SK-N-SH treated with all-trans-retinoic acid at 6 μM for 48 hours (cell line): ENCODE measurements at regions not wholly inside any gene's neighbourhood (a gene's known extent, or its start where the extent isn't known, plus 50 kb on each side); places are given as distances from the start of the nearest gene placed in this dataset.

Experiments
- ARNTL ChIP-seq: fragments of 450-650 bp; formaldehyde crosslinking; IDR thresholded peaks from 2 replicates; pipeline ENCODE4 v1.5.0; 2020; ENCODE audit warnings: low read depth, mild to moderate bottlenecking, moderate library complexity, borderline replicate concordance
- CSDC2 ChIP-seq: fragments of 250-450 bp; sonication (Bioruptor Pico); IDR thresholded peaks from 2 replicates; pipeline ENCODE4 v1.5.0; 2020; ENCODE audit warnings: mild to moderate bottlenecking, moderate library complexity
- GLIS3 ChIP-seq: fragments of 250-450 bp; sonication (Bioruptor Pico); IDR thresholded peaks from 2 replicates; pipeline ENCODE4 v1.5.0; 2020; ENCODE audit warnings: mild to moderate bottlenecking, moderate library complexity
- RARB ChIP-seq: fragments of 250-450 bp; sonication (Bioruptor Pico); IDR thresholded peaks from 2 replicates; pipeline ENCODE4 v1.8.0; 2021; ENCODE audit warnings: mild to moderate bottlenecking, moderate library complexity
- TOX ChIP-seq: fragments of 250-450 bp; sonication (Bioruptor Pico); IDR thresholded peaks from 2 replicates; pipeline ENCODE4 v1.8.0; 2021; ENCODE audit warnings: mild to moderate bottlenecking, moderate library complexity, borderline replicate concordance
- TSHZ2 ChIP-seq: fragments of 250-450 bp; sonication (Bioruptor Pico); IDR thresholded peaks from 2 replicates; pipeline ENCODE4 v1.5.0; 2020; ENCODE audit warnings: mild to moderate bottlenecking, moderate library complexity
- ZFP3 ChIP-seq: fragments of 250-450 bp; sonication (Bioruptor Pico); IDR thresholded peaks from 2 replicates; pipeline ENCODE4 v1.5.0; 2020; ENCODE audit warnings: mild to moderate bottlenecking, moderate library complexity
- ZFP30 ChIP-seq: fragments of 450-650 bp; formaldehyde crosslinking; IDR thresholded peaks from 2 replicates; pipeline ENCODE4 v1.5.0; 2022; ENCODE audit warnings: mild to moderate bottlenecking, moderate library complexity
- ZNF565 ChIP-seq: fragments of 450-650 bp; formaldehyde crosslinking; conservative IDR thresholded peaks from 2 replicates; pipeline ENCODE4 v1.5.0; 2020; ENCODE audit warnings: low read depth, mild to moderate bottlenecking, moderate library complexity
- TF ChIP-seq, protein P1 (sequence below): fragments of 250-450 bp; sonication (Bioruptor Pico); IDR thresholded peaks from 2 replicates; pipeline ENCODE4 v1.8.0; 2020; ENCODE audit warnings: mild to moderate bottlenecking, moderate library complexity, borderline replicate concordance

DNA sequence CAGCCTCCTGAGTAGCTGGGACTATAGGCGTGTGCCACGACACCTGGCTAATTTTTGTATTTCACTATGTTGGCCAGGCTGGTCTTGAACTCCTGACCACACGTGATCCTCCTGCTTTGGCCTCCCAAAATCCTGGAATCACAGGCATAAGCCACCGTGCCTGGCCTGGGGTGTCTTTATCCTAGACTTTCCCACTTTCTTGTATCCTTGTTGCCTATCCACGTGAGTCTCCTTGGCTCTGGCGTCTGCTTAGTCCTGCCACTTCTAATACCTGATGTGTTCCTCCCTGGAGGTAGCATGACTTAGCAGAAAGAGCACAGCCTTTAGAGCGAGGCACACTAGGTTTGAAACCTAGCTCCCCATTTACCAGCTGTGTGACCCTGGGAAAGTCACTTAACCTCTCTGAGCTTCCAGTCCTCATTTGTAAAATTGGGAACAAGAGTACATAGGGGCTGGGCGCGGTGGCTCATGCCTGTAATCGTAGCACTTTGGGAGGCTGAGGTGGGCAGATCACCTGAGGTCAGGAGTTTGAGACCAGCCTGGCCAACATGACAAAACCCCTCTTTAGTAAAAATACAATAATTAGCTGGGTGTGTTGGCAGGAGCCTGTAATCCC is 344.6 kb downstream of the TYW1 start:
- TF ChIP-seq, protein P1, sequence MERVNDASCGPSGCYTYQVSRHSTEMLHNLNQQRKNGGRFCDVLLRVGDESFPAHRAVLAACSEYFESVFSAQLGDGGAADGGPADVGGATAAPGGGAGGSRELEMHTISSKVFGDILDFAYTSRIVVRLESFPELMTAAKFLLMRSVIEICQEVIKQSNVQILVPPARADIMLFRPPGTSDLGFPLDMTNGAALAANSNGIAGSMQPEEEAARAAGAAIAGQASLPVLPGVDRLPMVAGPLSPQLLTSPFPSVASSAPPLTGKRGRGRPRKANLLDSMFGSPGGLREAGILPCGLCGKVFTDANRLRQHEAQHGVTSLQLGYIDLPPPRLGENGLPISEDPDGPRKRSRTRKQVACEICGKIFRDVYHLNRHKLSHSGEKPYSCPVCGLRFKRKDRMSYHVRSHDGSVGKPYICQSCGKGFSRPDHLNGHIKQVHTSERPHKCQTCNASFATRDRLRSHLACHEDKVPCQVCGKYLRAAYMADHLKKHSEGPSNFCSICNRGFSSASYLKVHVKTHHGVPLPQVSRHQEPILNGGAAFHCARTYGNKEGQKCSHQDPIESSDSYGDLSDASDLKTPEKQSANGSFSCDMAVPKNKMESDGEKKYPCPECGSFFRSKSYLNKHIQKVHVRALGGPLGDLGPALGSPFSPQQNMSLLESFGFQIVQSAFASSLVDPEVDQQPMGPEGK: no peak
- TF ChIP-seq ZFP30 (no peak), ZNF565 (CRISPR knock-in tag) (no peak), GLIS3 (CRISPR knock-in tag) (no peak), TSHZ2 (CRISPR knock-in tag) (no peak), ZFP3 (no peak), RARB (CRISPR knock-in tag) (no peak), CSDC2 (CRISPR knock-in tag) (no peak), TOX (CRISPR knock-in tag) (no peak), ARNTL (no peak)
